ENCODE measurements at regions not wholly inside any gene's neighbourhood (a gene's known extent, or its start where the extent isn't known, plus 50 kb on each side); places are given as distances from the start of the nearest gene placed in this dataset.

GRCh38 chr21:28214786-28215185, 777.9 kb downstream of the LTN1 start:
- Histone ChIP-seq H3K27me3 (ENCODE audit: low read depth, low read length) (no peaks in the 10 kb centered on the region), H3K9me3 (ENCODE audit: control insufficient read depth in 1 of 2, low read length in 2 of 2) (no peaks in the 10 kb centered on the region), H3K27ac (ENCODE audit: low read length) (no peak overlapping the region), H3K36me3 (ENCODE audit: control insufficient read depth in 1 of 2, insufficient read depth in 2 of 2, low read length in 2 of 2) (no peaks in the 10 kb centered on the region), H3K4me3 (ENCODE audit: low read depth in 1 of 2, low read length in 2 of 2) (no peak overlapping the region), H3K4me1 (ENCODE audit: control insufficient read depth in 1 of 2, insufficient read depth in 2 of 2, low read length in 2 of 2) (peaks cover 0 to 23% of the 10 kb centered on the region in 2 donors)

- Histone ChIP-seq H3K9me3 (ENCODE audit: control insufficient read depth in 1 of 2, low read length in 2 of 2) (no peaks in the 10 kb centered on the region), H3K27me3 (ENCODE audit: low read depth, low read length) (no peaks in the 10 kb centered on the region), H3K27ac (ENCODE audit: low read length) (no peak overlapping the region), H3K4me1 (ENCODE audit: control insufficient read depth in 1 of 2, insufficient read depth in 2 of 2, low read length in 2 of 2) (peaks cover 0 to 23% of the 10 kb centered on the region in 2 donors), H3K36me3 (ENCODE audit: control insufficient read depth in 1 of 2, insufficient read depth in 2 of 2, low read length in 2 of 2) (no peaks in the 10 kb centered on the region), H3K4me3 (ENCODE audit: low read depth in 1 of 2, low read length in 2 of 2) (no peak overlapping the region)
Measured at GRCh38 chr21:28213261-28213660, 779.4 kb downstream of the LTN1 start.

GRCh38 chr21:28212061-28212460, 780.6 kb downstream of the LTN1 start:
- H3K9me3 ChIP-seq (ENCODE audit: control insufficient read depth in 1 of 2, low read length in 2 of 2) = no peaks in the 10 kb centered on the region
- no peak overlapping the region for H3K27ac ChIP-seq (ENCODE audit: low read length)
- H3K4me1 ChIP-seq (ENCODE audit: control insufficient read depth in 1 of 2, insufficient read depth in 2 of 2, low read length in 2 of 2) = peaks cover 0 to 20% of the 10 kb centered on the region in 2 donors
- no peaks in the 10 kb centered on the region for H3K36me3 ChIP-seq (ENCODE audit: control insufficient read depth in 1 of 2, insufficient read depth in 2 of 2, low read length in 2 of 2)
- H3K27me3 ChIP-seq (ENCODE audit: low read depth, low read length) = no peaks in the 10 kb centered on the region
- H3K4me3 ChIP-seq (ENCODE audit: low read depth in 1 of 2, low read length in 2 of 2) = no peak overlapping the region

GRCh38 chr21:28207436-28208173, 785.1 kb downstream of the LTN1 start:
- Histone ChIP-seq H3K27me3 (ENCODE audit: low read depth, low read length) (no peaks in the 10 kb centered on the region), H3K4me3 (ENCODE audit: low read depth in 1 of 2, low read length in 2 of 2) (no peak overlapping the region), H3K27ac (ENCODE audit: low read length) (no peak overlapping the region), H3K36me3 (ENCODE audit: control insufficient read depth in 1 of 2, insufficient read depth in 2 of 2, low read length in 2 of 2) (no peaks in the 10 kb centered on the region), H3K9me3 (ENCODE audit: control insufficient read depth in 1 of 2, low read length in 2 of 2) (no peaks in the 10 kb centered on the region), H3K4me1 (ENCODE audit: control insufficient read depth in 1 of 2, insufficient read depth in 2 of 2, low read length in 2 of 2) (peaks cover 0 to 5% of the 10 kb centered on the region in 2 donors)

- H3K36me3 ChIP-seq (ENCODE audit: control insufficient read depth in 1 of 2, insufficient read depth in 2 of 2, low read length in 2 of 2) = no peaks in the 10 kb centered on the region
- H3K4me1 ChIP-seq (ENCODE audit: control insufficient read depth in 1 of 2, insufficient read depth in 2 of 2, low read length in 2 of 2) = no peaks in the 10 kb centered on the region
- H3K9me3 ChIP-seq (ENCODE audit: control insufficient read depth in 1 of 2, low read length in 2 of 2) = peaks cover 0 to 7% of the 10 kb centered on the region in 2 donors
- H3K4me3 ChIP-seq (ENCODE audit: low read depth in 1 of 2, low read length in 2 of 2) = no peak overlapping the region
- no peaks in the 10 kb centered on the region for H3K27me3 ChIP-seq (ENCODE audit: low read depth, low read length)
- no peak overlapping the region for H3K27ac ChIP-seq (ENCODE audit: low read length)
Measured at GRCh38 chr21:28200726-28201125, 792.0 kb downstream of the LTN1 start.

GRCh38 chr21:28196981-28197380, 795.7 kb downstream of the LTN1 start:
- Histone ChIP-seq H3K27ac (ENCODE audit: low read length) (no peak overlapping the region), H3K4me1 (ENCODE audit: control insufficient read depth in 1 of 2, insufficient read depth in 2 of 2, low read length in 2 of 2) (no peaks in the 10 kb centered on the region), H3K27me3 (ENCODE audit: low read depth, low read length) (no peaks in the 10 kb centered on the region), H3K36me3 (ENCODE audit: control insufficient read depth in 1 of 2, insufficient read depth in 2 of 2, low read length in 2 of 2) (no peaks in the 10 kb centered on the region), H3K9me3 (ENCODE audit: control insufficient read depth in 1 of 2, low read length in 2 of 2) (peaks cover 0 to 7% of the 10 kb centered on the region in 2 donors), H3K4me3 (ENCODE audit: low read depth in 1 of 2, low read length in 2 of 2) (no peak overlapping the region)

GRCh38 chr21:28193189-28193588, 799.5 kb downstream of the LTN1 start:
- no peaks in the 10 kb centered on the region for H3K27me3 ChIP-seq (ENCODE audit: low read depth, low read length)

GRCh38 chr21:28186604-28187003, 806.1 kb downstream of the LTN1 start:
- no peaks in the 10 kb centered on the region for H3K4me1 ChIP-seq (ENCODE audit: control insufficient read depth in 1 of 2, insufficient read depth in 2 of 2, low read length in 2 of 2)
- H3K27ac ChIP-seq (ENCODE audit: low read length) = no peak overlapping the region
- no peaks in the 10 kb centered on the region for H3K27me3 ChIP-seq (ENCODE audit: low read depth, low read length)
- H3K4me3 ChIP-seq (ENCODE audit: low read depth in 1 of 2, low read length in 2 of 2) = no peak overlapping the region
- no peaks in the 10 kb centered on the region for H3K36me3 ChIP-seq (ENCODE audit: control insufficient read depth in 1 of 2, insufficient read depth in 2 of 2, low read length in 2 of 2)
- peaks cover 0 to 4% of the 10 kb centered on the region in 2 donors for H3K9me3 ChIP-seq (ENCODE audit: control insufficient read depth in 1 of 2, low read length in 2 of 2)

More at GRCh38 chr21:28193189-28193588, 799.5 kb downstream of the LTN1 start:
- no peaks in the 10 kb centered on the region for H3K4me1 ChIP-seq (ENCODE audit: control insufficient read depth in 1 of 2, insufficient read depth in 2 of 2, low read length in 2 of 2)
- H3K36me3 ChIP-seq (ENCODE audit: control insufficient read depth in 1 of 2, insufficient read depth in 2 of 2, low read length in 2 of 2) = no peaks in the 10 kb centered on the region
- no peaks in the 10 kb centered on the region for H3K9me3 ChIP-seq (ENCODE audit: control insufficient read depth in 1 of 2, low read length in 2 of 2)
- H3K27ac ChIP-seq (ENCODE audit: low read length) = no peak overlapping the region
- H3K4me3 ChIP-seq (ENCODE audit: low read depth in 1 of 2, low read length in 2 of 2) = no peak overlapping the region

- no peaks in the 10 kb centered on the region for H3K4me1 ChIP-seq (ENCODE audit: control insufficient read depth in 1 of 2, insufficient read depth in 2 of 2, low read length in 2 of 2)
- peaks cover 0 to 4% of the 10 kb centered on the region in 2 donors for H3K9me3 ChIP-seq (ENCODE audit: control insufficient read depth in 1 of 2, low read length in 2 of 2)
- H3K27ac ChIP-seq (ENCODE audit: low read length) = no peak overlapping the region
- no peaks in the 10 kb centered on the region for H3K27me3 ChIP-seq (ENCODE audit: low read depth, low read length)
- no peaks in the 10 kb centered on the region for H3K36me3 ChIP-seq (ENCODE audit: control insufficient read depth in 1 of 2, insufficient read depth in 2 of 2, low read length in 2 of 2)
- no peak overlapping the region for H3K4me3 ChIP-seq (ENCODE audit: low read depth in 1 of 2, low read length in 2 of 2)
Measured at GRCh38 chr21:28181730-28182129, 810.9 kb downstream of the LTN1 start.

GRCh38 chr21:28179136-28179535, 813.5 kb downstream of the LTN1 start:
- Histone ChIP-seq H3K4me1 (ENCODE audit: control insufficient read depth in 1 of 2, insufficient read depth in 2 of 2, low read length in 2 of 2) (no peaks in the 10 kb centered on the region), H3K9me3 (ENCODE audit: control insufficient read depth in 1 of 2, low read length in 2 of 2) (peaks cover 0 to 8% of the 10 kb centered on the region in 2 donors), H3K27me3 (ENCODE audit: low read depth, low read length) (no peaks in the 10 kb centered on the region), H3K4me3 (ENCODE audit: low read depth in 1 of 2, low read length in 2 of 2) (no peak overlapping the region), H3K36me3 (ENCODE audit: control insufficient read depth in 1 of 2, insufficient read depth in 2 of 2, low read length in 2 of 2) (no peaks in the 10 kb centered on the region), H3K27ac (ENCODE audit: low read length) (no peak overlapping the region)

GRCh38 chr21:28177124-28177523, 815.6 kb downstream of the LTN1 start:
- no peak overlapping the region for H3K4me3 ChIP-seq (ENCODE audit: low read depth in 1 of 2, low read length in 2 of 2)
- no peak overlapping the region for H3K27ac ChIP-seq (ENCODE audit: low read length)
- H3K9me3 ChIP-seq (ENCODE audit: control insufficient read depth in 1 of 2, low read length in 2 of 2) = peaks cover 0 to 4% of the 10 kb centered on the region in 2 donors
- no peaks in the 10 kb centered on the region for H3K27me3 ChIP-seq (ENCODE audit: low read depth, low read length)
- H3K36me3 ChIP-seq (ENCODE audit: control insufficient read depth in 1 of 2, insufficient read depth in 2 of 2, low read length in 2 of 2) = no peaks in the 10 kb centered on the region
- H3K4me1 ChIP-seq (ENCODE audit: control insufficient read depth in 1 of 2, insufficient read depth in 2 of 2, low read length in 2 of 2) = no peaks in the 10 kb centered on the region

- Histone ChIP-seq H3K4me1 (ENCODE audit: control insufficient read depth in 1 of 2, insufficient read depth in 2 of 2, low read length in 2 of 2) (no peaks in the 10 kb centered on the region), H3K27me3 (ENCODE audit: low read depth, low read length) (no peaks in the 10 kb centered on the region), H3K36me3 (ENCODE audit: control insufficient read depth in 1 of 2, insufficient read depth in 2 of 2, low read length in 2 of 2) (no peaks in the 10 kb centered on the region), H3K4me3 (ENCODE audit: low read depth in 1 of 2, low read length in 2 of 2) (no peak overlapping the region), H3K9me3 (ENCODE audit: control insufficient read depth in 1 of 2, low read length in 2 of 2) (peaks cover 0 to 3% of the 10 kb centered on the region in 2 donors), H3K27ac (ENCODE audit: low read length) (no peak overlapping the region)
Measured at GRCh38 chr21:28174701-28175100, 818.0 kb downstream of the LTN1 start.

Measured in muscle layer of duodenum (tissue), 2 donors.